MM.1S (cell line): ENCODE measurements at regions not wholly inside any gene's neighbourhood (a gene's known extent, or its start where the extent isn't known, plus 50 kb on each side); places are given as distances from the start of the nearest gene placed in this dataset.

ENCODE experiments used
- DNase-seq: peaks from one replicate; pipeline ENCODE4 v3.0.0-alpha.2; 2015
- H2AFZ ChIP-seq: fragments of 300-600 bp; sonication (generic); 2 replicates; pipeline ENCODE4 v1.6.0; 2016; ENCODE audit warnings: antibody characterized with exemption, low read length
- H3F3A ChIP-seq: fragments of 300-600 bp; sonication (generic); 2 replicates; pipeline ENCODE4 v1.6.1; 2016; ENCODE audit warnings: mild to moderate bottlenecking, antibody characterized with exemption, low read length, moderate library complexity, mixed read lengths; ENCODE audit not compliant: insufficient read depth
- H3K27ac ChIP-seq: fragments of 300-600 bp; sonication (generic); 2 replicates; pipeline ENCODE4 v1.5.1; 2016; ENCODE audit warnings: mild to moderate bottlenecking, low read length
- H3K27me3 ChIP-seq: fragments of 300-600 bp; sonication (generic); replicated peaks from 2 replicates; pipeline ENCODE4 v1.6.0; 2016; ENCODE audit warnings: low read length; ENCODE audit not compliant: insufficient read depth
- H3K36me3 ChIP-seq: fragments of 300-600 bp; sonication (generic); replicated peaks from 2 replicates; pipeline ENCODE4 v1.6.1; 2016; ENCODE audit warnings: mild to moderate bottlenecking, low read length, mixed read lengths; ENCODE audit not compliant: insufficient read depth
- H3K4me1 ChIP-seq: fragments of 300-600 bp; sonication (generic); 2 replicates; pipeline ENCODE4 v1.6.1; 2016; ENCODE audit warnings: low read length, mixed read lengths
- H3K4me2 ChIP-seq: fragments of 300-600 bp; sonication (generic); 2 replicates; pipeline ENCODE4 v1.6.0; 2016; ENCODE audit warnings: low read depth, low read length
- H3K4me3 ChIP-seq: fragments of 300-600 bp; sonication (generic); 2 replicates; pipeline ENCODE4 v1.5.1; 2016; ENCODE audit warnings: low read length, mixed read lengths
- H3K79me2 ChIP-seq: fragments of 300-600 bp; sonication (generic); 2 replicates; pipeline ENCODE4 v1.6.1; 2016; ENCODE audit warnings: mixed run types, low read length, mixed read lengths
- H3K9ac ChIP-seq: fragments of 300-600 bp; sonication (generic); 2 replicates; pipeline ENCODE4 v1.6.1; 2016; ENCODE audit warnings: low read length, mixed read lengths
- H3K9me2 ChIP-seq: fragments of 300-600 bp; sonication (generic); replicated peaks from 2 replicates; pipeline ENCODE4 v1.6.1; 2016; ENCODE audit warnings: mild to moderate bottlenecking, low read length, mixed read lengths; ENCODE audit not compliant: insufficient read depth
- H3K9me3 ChIP-seq: fragments of 300-600 bp; sonication (generic); replicated peaks from 2 replicates; pipeline ENCODE4 v1.6.1; 2016; ENCODE audit warnings: mild to moderate bottlenecking, low read length, mixed read lengths; ENCODE audit not compliant: insufficient read depth
- H4K20me1 ChIP-seq: fragments of 300-600 bp; sonication (generic); 2 replicates; pipeline ENCODE4 v1.6.1; 2016; ENCODE audit warnings: mild to moderate bottlenecking, low read length, moderate library complexity, mixed read lengths; ENCODE audit not compliant: insufficient read depth
- EZH2 ChIP-seq: fragments of 300-600 bp; sonication (generic); optimal IDR thresholded peaks from 2 replicates; pipeline ENCODE3; 2017; ENCODE audit warnings: low read depth, mild to moderate bottlenecking, antibody characterized with exemption, low read length, mixed read lengths
- EZH2phosphoT487 ChIP-seq: fragments of 300-600 bp; sonication (generic); IDR thresholded peaks from 2 replicates; pipeline ENCODE4 v1.6.1; 2018; ENCODE audit warnings: antibody characterized with exemption, low read length
- TF ChIP-seq, protein P1 (sequence below): fragments of 300-600 bp; sonication (generic); IDR thresholded peaks from 2 replicates; pipeline ENCODE4 v1.5.1; 2016; ENCODE audit warnings: antibody characterized with exemption, low read length, mixed read lengths

DNA sequence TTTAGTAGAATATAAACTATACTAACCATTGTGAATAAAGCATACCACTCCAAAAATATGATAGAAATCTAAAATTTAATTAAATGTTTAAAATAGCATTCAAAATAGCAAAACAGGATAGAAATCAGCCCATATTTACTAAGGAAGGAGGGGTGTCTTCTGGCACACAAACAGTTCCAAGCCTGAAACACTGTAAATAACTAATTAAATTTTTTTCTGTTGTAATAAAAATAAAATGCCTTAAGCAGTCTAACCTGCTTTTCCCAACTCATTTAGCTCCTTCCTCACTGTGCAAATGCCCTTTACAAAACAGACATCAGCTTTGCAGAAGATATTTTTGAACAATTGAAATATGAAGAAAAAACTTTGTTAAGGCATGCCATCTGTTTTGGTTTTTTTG is 707.1 kb upstream of the USP15 start:
- DNase-seq, result no peak
- Histone ChIP-seq H3F3A (no peaks in the 10 kb centered on the region), H3K4me2 (no peak overlapping the region), H3K36me3 (no peaks in the 10 kb centered on the region), H3K79me2 (no peaks in the 10 kb centered on the region), H3K9ac (no peak overlapping the region), H2AFZ (no peak overlapping the region), H3K9me3 (no peaks in the 10 kb centered on the region), H3K4me1 (no peaks in the 10 kb centered on the region), H3K27ac (no peak overlapping the region), H3K27me3 (no peaks in the 10 kb centered on the region), H3K4me3 (no peak overlapping the region), H4K20me1 (no peaks in the 10 kb centered on the region), H3K9me2 (no peaks in the 10 kb centered on the region)
- TF ChIP-seq EZH2phosphoT487 (no peak), EZH2 (no peak)
- TF ChIP-seq, protein P1, sequence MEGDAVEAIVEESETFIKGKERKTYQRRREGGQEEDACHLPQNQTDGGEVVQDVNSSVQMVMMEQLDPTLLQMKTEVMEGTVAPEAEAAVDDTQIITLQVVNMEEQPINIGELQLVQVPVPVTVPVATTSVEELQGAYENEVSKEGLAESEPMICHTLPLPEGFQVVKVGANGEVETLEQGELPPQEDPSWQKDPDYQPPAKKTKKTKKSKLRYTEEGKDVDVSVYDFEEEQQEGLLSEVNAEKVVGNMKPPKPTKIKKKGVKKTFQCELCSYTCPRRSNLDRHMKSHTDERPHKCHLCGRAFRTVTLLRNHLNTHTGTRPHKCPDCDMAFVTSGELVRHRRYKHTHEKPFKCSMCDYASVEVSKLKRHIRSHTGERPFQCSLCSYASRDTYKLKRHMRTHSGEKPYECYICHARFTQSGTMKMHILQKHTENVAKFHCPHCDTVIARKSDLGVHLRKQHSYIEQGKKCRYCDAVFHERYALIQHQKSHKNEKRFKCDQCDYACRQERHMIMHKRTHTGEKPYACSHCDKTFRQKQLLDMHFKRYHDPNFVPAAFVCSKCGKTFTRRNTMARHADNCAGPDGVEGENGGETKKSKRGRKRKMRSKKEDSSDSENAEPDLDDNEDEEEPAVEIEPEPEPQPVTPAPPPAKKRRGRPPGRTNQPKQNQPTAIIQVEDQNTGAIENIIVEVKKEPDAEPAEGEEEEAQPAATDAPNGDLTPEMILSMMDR, result no peak

DNA sequence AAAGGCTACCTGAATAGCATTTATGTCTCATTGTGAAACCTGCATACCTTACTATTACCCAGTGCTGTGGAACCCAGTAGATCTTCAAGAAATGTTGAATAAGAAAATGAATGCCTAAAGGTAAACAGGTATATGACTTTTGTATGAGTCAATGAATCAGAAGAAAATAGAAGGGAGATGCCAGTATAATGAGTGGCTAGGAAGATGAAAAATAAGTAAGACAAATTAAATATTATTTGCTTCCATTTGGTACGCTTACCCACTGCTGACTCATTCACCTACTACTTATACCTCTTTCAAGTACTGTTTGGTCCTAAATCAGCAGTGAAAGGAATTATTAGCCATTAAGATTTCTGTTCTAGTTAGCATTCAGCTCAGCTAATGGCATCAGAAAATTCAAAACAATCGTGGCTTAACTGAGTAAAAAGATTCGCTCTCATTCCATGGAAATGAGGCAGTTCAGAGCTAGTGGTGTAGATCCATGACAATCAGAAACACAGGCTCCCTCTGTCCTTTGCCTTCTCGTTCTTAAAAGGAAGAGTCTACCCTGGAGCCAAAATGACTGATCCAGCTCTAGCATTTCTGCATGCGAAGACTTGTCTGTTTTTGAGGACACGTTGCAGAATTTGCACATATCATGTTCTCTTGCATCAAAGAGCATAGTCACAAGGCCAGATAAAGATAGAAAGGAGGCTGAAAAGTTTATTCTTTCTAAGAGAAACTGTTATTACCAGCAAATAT is 705.8 kb upstream of the USP15 start:
- no peaks in the 10 kb centered on the region for H3K9me2 ChIP-seq
- H3K9ac ChIP-seq, result no peak overlapping the region
- no peaks in the 10 kb centered on the region for H3K36me3 ChIP-seq
- H2AFZ ChIP-seq, result no peak overlapping the region
- no peak for DNase-seq
- TF ChIP-seq EZH2phosphoT487 (no peak), EZH2 (no peak)
- TF ChIP-seq, protein P1, result no peak
- no peaks in the 10 kb centered on the region for H3F3A ChIP-seq
- no peaks in the 10 kb centered on the region for H3K4me1 ChIP-seq
- H3K9me3 ChIP-seq, result no peaks in the 10 kb centered on the region
- no peak overlapping the region for H3K4me2 ChIP-seq
- no peaks in the 10 kb centered on the region for H3K79me2 ChIP-seq
- H3K27ac ChIP-seq, result no peak overlapping the region
- H4K20me1 ChIP-seq, result no peaks in the 10 kb centered on the region
- H3K27me3 ChIP-seq, result no peaks in the 10 kb centered on the region
- H3K4me3 ChIP-seq, result no peak overlapping the region

DNA sequence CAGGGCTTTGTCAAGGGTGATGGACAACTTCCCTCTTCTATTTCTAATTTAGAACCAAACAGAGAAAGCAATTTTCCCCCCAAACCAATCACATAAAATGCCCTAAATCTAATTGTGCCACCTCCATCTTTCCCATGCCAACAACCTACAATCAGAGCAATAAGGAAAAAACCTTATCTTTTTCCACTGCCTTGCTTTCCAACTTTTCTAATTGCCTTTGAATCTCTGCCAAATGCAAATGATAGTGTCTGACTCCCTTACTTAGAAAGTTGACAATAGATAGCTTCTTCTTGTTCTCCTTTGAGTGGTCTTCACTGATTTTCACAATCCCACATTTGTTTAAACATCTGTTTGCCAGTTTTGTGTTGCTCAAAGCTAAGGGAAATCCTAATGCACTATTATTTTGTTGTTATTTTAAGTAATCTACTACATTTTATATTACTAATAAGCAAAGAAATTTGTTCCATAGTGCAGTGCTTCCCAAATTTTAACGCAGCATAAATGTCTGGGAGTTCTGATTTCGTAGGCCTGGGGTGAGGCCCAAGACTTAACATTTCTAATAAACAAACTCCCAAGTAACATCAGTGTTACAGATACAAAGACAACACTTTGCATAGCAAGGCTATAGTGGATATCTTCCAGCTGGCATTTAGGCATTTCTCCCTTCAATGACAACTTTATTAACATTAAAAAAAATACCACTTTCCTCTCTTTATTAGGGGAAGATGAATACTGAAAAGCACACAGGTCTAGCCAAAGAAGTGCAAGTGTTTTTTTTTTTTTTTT is 696.3 kb upstream of the USP15 start:
- Histone ChIP-seq H3F3A (no peaks in the 10 kb centered on the region), H4K20me1 (no peaks in the 10 kb centered on the region), H3K9me2 (no peaks in the 10 kb centered on the region), H3K36me3 (no peaks in the 10 kb centered on the region), H3K9me3 (no peaks in the 10 kb centered on the region), H3K27me3 (no peaks in the 10 kb centered on the region), H3K4me2 (no peak overlapping the region), H3K79me2 (no peaks in the 10 kb centered on the region), H3K4me3 (no peak overlapping the region), H3K4me1 (no peaks in the 10 kb centered on the region), H3K9ac (no peak overlapping the region), H2AFZ (no peak overlapping the region), H3K27ac (no peak overlapping the region)
- no peak for DNase-seq
- TF ChIP-seq EZH2, result no peak
- TF ChIP-seq EZH2phosphoT487, result no peak
- TF ChIP-seq, protein P1, result no peak
